ENCODE measurements at regions not wholly inside any gene's neighbourhood (a gene's known extent, or its start where the extent isn't known, plus 50 kb on each side); places are given as distances from the start of the nearest gene placed in this dataset.

DNA sequence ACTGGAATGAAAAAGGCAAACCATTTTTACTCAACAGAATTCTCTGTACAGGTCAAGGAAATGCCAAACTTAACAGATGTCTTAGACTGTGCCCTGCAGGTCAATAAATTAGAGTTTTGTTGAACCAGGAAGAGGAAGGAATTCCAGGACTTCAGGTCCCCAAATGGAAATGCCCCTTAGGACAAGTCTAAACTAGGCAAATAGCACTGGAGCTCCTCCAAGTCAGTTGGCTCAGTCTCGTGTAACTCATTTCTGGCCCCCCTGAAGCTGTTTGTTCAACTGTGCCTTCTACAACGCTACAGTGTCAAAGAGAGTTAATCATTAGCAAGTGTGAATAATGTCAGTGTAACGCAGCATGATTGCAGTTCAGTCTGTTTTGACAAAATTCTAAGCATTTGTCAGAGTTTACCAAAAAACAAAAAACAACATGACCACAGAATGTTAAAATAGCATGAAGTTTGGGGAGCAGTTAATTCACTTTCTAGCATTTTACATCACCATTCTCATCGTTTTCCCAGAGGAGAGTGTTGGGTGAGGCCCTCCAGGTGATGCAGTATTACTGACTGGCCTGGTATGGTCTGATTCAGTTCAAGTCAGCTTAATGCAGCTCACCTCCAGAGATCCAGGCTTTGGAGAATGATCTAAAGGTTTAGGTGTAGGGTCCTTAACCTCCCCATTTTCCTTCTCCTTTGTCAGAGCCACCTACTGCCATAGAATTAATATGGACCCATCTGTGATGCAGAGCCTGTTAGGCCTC is 108.1 kb downstream of the AQP4 start:
- no peak for DNase-seq (ENCODE audit: low read depth)
- Histone ChIP-seq H3K36me3 (ENCODE audit: control insufficient read depth, insufficient read depth, low read length) (no peaks in the 10 kb centered on the region), H3K27me3 (ENCODE audit: control insufficient read depth, insufficient read depth, low read length) (no peaks in the 10 kb centered on the region), H3K4me3 (ENCODE audit: low read depth, low read length) (no peak overlapping the region)
- POLR2A ChIA-PET, result no interaction called here
- CTCF ChIA-PET, result no interaction called here
- TF ChIP-seq, protein P1, sequence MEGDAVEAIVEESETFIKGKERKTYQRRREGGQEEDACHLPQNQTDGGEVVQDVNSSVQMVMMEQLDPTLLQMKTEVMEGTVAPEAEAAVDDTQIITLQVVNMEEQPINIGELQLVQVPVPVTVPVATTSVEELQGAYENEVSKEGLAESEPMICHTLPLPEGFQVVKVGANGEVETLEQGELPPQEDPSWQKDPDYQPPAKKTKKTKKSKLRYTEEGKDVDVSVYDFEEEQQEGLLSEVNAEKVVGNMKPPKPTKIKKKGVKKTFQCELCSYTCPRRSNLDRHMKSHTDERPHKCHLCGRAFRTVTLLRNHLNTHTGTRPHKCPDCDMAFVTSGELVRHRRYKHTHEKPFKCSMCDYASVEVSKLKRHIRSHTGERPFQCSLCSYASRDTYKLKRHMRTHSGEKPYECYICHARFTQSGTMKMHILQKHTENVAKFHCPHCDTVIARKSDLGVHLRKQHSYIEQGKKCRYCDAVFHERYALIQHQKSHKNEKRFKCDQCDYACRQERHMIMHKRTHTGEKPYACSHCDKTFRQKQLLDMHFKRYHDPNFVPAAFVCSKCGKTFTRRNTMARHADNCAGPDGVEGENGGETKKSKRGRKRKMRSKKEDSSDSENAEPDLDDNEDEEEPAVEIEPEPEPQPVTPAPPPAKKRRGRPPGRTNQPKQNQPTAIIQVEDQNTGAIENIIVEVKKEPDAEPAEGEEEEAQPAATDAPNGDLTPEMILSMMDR (IDR thresholded peaks at IDR 0.05; ENCODE audit: insufficient read depth, low read depth, low read length), result no peak

DNA sequence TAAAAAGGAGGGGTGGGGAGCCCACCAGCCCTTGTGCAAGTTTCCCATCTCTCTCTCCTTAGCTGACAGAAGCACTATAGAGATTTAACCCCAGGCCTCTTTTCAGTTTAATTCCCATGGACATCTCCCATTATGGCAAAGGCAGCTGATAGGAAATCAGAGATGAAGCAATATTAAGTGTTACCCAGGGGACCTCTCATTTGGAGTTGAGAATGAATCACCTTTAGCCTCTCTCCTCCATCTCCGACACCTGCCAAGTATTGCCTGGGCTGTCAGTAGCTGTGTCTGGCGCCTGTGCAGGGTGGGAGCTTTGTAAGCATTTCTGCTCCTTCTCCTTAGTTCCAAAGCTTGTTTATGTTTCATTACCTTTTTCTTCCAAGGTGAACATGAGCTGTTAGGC is 109.0 kb downstream of the AQP4 start:
- TF ChIP-seq, protein P1 (IDR thresholded peaks at IDR 0.05; ENCODE audit: insufficient read depth, low read depth, low read length), result no peak
- POLR2A ChIA-PET, result no interaction called here

DNA sequence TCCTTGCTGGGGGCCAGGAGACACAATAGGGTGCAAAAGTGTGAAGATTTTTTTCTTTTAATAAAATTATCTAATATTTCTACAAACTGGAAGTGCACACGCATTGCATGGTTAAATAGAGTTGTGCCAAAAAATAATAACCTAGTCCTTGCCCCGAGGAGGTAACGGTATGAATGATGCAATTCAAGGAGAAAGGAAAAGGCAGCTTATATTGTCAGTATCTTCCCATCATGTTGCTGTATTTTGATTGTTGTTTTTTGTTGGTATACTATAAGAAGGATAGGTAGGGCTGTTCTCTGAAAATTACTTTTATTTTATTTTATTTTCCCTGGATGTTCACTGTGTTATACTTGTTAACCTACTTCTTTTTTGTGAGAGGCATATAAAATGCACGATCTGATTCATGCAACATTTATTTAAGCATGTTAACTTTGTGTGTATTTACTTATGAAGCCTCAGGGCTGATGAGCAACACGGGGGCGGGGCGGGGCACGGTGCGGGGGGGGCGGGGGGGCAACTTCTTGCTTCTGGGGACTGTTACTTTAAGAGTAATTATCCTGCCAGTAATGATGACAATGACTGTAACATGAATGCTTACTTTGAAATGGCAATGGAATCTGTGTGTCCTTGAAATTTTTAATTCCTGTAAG is 118.6 kb downstream of the AQP4 start:
- Histone ChIP-seq H3K4me3 (ENCODE audit: low read depth, low read length) (no peak overlapping the region), H3K36me3 (ENCODE audit: control insufficient read depth, insufficient read depth, low read length) (no peaks in the 10 kb centered on the region), H3K27me3 (ENCODE audit: control insufficient read depth, insufficient read depth, low read length) (no peaks in the 10 kb centered on the region)
- ChIA-PET POLR2A (no interaction called here), CTCF (no interaction called here)
- TF ChIP-seq, protein P1 (IDR thresholded peaks at IDR 0.05; ENCODE audit: insufficient read depth, low read depth, low read length), result no peak
- DNase-seq (ENCODE audit: low read depth), result no peak

More for the DNA sequence above, 109.0 kb downstream of the AQP4 start:
- DNase-seq (ENCODE audit: low read depth), result no peak
- CTCF ChIA-PET, result no interaction called here
- Histone ChIP-seq H3K36me3 (ENCODE audit: control insufficient read depth, insufficient read depth, low read length) (no peaks in the 10 kb centered on the region), H3K4me3 (ENCODE audit: low read depth, low read length) (no peak overlapping the region), H3K27me3 (ENCODE audit: control insufficient read depth, insufficient read depth, low read length) (no peaks in the 10 kb centered on the region)

DNA sequence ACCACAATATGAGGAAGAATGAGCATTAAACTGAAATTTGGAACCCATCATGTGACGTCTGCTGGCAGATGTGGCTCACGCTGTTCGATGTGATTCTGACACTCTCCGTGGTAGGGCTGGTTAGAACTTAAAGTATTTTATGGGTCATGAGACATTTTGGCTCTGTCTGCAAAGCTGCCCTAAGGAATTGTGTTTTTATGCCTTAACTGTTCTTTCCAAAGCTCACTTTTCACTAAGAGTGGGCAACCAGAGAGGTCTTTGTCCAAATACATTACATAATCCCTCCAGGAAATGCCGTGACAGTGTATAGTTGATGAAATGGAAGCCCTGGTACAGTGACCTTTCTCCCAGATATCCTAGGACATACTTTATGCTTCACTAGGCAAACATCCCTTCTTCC is 119.1 kb downstream of the AQP4 start:
- H3K36me3 ChIP-seq (ENCODE audit: control insufficient read depth, insufficient read depth, low read length), result no peaks in the 10 kb centered on the region
- DNase-seq (ENCODE audit: low read depth), result no peak
- no peaks in the 10 kb centered on the region for H3K27me3 ChIP-seq (ENCODE audit: control insufficient read depth, insufficient read depth, low read length)
- ChIA-PET CTCF (no interaction called here), POLR2A (no interaction called here)
- H3K4me3 ChIP-seq (ENCODE audit: low read depth, low read length), result no peak overlapping the region
- TF ChIP-seq, protein P1 (IDR thresholded peaks at IDR 0.05; ENCODE audit: insufficient read depth, low read depth, low read length), result no peak

DNA sequence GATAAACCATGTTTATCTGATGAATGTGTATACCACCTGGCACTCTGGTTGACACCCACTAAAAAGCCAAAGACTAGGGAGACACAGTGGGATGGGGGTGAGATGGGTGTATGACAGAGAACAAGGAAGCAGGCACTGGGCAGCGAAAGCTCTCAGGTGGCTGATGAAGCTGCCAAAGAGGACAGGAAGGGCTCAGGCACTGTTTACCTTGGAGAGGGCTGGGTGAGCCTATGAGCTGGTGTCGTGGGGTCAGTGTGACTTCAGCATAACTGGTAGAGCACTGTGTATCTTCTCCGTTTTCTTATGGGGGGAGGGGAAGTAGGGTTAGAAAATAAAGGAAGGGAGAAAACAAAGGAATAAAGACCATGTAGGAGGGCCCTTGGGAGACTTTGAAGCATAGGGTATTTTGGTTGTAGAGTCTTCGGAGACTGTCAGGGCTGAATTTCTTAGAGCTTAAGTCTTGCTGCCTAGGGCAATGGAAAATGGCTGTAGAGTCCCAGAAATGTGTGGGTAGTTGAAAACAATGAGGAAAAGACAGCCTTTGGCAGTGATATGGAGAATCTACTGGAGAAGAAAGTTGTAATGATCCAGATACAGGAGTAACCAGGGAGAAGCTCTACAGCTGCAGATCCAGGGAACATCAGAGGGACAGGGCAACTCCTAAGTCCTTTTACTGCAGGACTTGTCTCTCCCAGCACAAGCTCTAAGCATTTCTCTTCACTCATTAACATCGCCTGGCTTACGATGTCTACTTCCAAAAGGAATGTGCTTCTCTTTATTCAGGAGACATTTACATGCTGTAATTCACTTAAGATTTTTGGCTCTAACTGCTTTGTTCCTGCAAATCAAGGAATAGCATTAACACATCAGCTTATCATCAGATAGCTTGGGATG is 120.0 kb downstream of the AQP4 start:
- no peak for DNase-seq (ENCODE audit: low read depth)
- Histone ChIP-seq H3K36me3 (ENCODE audit: control insufficient read depth, insufficient read depth, low read length) (no peaks in the 10 kb centered on the region), H3K27me3 (ENCODE audit: control insufficient read depth, insufficient read depth, low read length) (no peaks in the 10 kb centered on the region), H3K4me3 (ENCODE audit: low read depth, low read length) (no peak overlapping the region)
- TF ChIP-seq, protein P1 (IDR thresholded peaks at IDR 0.05; ENCODE audit: insufficient read depth, low read depth, low read length), result no peak
- ChIA-PET POLR2A (no interaction called here), CTCF (no interaction called here)
